Tibial nerve (tissue), 3 donors: ENCODE measurements at regions not wholly inside any gene's neighbourhood (a gene's known extent, or its start where the extent isn't known, plus 50 kb on each side); places are given as distances from the start of the nearest gene placed in this dataset.

Source experiments
- CTCF ChIP-seq, 5 experiments: fragments of 200-600 bp in 3 of 5; fragments of 450-650 bp in 2 of 5; sonication (generic) in 3 of 5; IDR thresholded peaks; one replicate each; pipeline ENCODE4 v1.5.1; 2016 to 2019; ENCODE audit warnings: antibody characterized with exemption in 5 of 5, mild to moderate bottlenecking in 3 of 5, moderate library complexity in 2 of 5
- POLR2A ChIP-seq, 2 donors: fragments of 450-650 bp; IDR thresholded peaks; one replicate each; pipeline ENCODE4 v1.6.1; 2017; ENCODE audit warnings: antibody characterized with exemption in 2 of 2, mild to moderate bottlenecking in 2 of 2, moderate library complexity in 2 of 2

- TF ChIP-seq CTCF (IDR thresholded peaks at IDR 0.05) (no peak), POLR2A (IDR thresholded peaks at IDR 0.05) (no peak)
Measured at GRCh38 chr16:51420247-51420646, 269.2 kb upstream of the SALL1 start.
